HG02763 (cell line): ENCODE measurements at regions not wholly inside any gene's neighbourhood (a gene's known extent, or its start where the extent isn't known, plus 50 kb on each side); places are given as distances from the start of the nearest gene placed in this dataset.

Experiments used
- ATAC-seq: cut with Tn5 transposase; IDR thresholded peaks from one replicate; pipeline ENCODE4 v1.9.1; 2021; ENCODE audit warnings: mild to moderate bottlenecking, moderate library complexity; ENCODE audit not compliant: unreplicated experiment

DNA sequence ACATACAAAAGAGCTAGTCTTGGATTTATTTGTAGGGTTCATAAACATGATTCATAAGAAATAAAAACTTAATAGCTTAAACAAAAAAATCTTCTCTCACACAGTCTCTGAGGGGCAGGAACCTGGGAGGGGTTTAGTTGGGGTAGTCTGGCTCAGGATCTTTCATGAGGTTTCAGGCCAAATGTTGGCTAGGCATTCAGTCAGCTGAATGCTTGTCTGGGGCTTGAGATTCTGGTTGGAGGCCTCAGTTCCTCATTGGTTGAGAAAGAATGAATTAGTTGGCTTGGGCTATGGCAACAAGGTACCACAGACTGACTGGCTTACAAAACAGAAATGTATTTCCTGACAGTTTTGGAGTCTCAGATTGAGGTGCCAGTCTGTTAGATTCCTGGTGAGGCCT is 74.3 kb downstream of the ANKRD7 start:
- no peak for ATAC-seq

DNA sequence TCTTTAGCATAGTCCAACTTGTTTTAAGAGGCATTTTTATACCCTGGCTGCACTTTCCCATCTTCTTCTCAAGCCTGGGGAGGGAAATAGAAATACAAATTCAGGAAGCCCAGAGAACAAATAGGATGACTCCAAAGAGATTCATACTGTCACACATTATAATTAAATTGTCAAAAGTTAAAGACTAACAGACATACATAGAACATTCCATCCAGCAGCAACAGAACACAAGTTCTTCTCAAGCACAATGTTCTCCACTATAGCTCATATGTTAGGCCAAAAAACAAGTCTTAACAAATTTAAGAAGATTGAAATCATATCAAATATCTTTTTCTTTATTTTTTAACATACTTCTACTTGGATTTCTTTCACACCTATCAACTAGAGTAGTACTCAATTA is 75.7 kb downstream of the ANKRD7 start:
- ATAC-seq = no peak

DNA sequence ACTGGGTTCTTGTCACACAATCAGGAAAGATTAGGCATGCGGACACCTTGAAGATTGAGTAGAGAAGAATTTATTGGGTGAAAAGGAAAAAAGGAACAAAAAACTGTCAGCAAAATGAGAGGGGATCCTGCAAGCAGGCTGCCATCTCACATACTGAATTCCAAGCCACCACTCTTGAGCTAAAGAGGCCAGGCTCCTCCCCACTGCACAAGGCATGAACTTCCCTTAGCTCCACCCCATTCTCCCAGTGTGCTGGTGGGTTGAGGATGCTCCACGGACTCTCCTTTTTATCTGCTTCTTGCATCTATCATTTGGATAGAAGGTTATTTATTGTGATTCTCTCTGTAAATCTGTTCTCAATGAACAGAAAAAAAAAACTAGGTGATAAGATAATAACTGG is 79.6 kb downstream of the ANKRD7 start:
- no peak for ATAC-seq

DNA sequence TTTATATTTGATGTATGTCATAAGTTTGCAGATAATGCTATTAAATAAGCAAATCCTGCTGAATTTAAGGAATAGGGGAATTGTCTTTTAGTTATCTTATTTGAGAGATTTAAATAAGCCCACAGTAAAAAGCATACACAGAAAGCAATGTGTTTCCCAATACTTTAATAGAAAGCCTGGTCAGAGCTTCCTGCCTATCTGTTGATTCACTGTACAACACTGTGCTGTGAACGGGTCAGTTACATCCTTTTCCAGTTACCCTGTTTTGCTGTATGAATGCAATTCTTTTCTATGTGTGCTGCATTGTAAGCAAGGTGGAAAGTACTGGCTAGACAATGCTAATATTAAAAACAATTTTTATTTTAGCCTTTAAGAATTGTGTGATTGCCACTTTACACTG is 81.2 kb downstream of the ANKRD7 start:
- no peak for ATAC-seq

DNA sequence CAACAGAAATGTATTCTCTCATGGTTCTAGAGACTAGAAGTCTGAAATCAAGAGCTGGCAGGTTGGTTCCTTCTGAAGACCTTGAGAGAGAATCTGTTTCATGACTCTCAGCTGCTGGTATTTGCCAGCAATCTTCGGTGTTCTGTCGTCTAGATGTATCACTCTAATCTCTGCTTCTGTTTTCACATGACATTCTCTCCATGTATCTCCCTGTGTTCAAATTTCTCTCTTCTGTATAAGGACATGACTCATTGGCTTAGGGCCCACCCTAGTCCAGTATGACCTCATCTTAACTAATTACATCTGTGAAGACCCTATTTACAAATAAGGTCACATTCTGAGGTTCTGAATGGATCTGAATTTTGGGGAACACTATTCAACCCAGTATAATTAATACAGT is 82.3 kb downstream of the ANKRD7 start:
- ATAC-seq = no peak

DNA sequence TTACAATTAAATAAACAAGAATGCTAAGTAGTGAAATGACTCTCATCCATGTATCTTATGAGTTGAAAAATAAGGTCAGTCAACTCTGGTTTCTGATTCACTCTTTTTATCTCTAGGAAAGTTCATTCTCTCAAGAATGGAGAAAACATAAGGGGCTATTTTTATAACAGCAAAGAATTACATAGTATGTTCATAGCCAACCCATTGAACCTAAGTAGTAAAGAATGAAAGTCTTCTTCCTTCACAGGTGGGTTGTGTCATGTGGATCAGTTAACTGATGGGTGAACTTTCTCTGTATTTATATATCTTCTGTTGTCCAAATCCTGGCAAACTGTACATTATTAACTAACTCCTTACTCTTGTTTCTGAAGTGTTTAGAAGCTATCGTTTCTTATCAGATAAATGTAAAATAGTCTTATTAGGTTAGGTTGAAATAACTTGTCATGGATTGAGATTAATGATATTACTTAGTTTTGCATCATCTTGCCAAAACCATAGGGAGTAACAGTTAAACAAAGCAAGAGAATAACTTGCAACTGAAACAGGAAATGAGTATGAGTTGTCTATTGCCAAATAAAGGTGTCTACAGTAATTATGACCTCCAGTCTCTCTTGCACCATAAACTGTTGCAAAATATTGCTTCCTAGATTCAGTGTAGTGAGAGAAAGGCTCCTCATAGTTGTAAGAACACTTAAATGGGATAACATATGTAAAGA is 86.8 kb downstream of the ANKRD7 start:
- ATAC-seq = peak; percentile 70

DNA sequence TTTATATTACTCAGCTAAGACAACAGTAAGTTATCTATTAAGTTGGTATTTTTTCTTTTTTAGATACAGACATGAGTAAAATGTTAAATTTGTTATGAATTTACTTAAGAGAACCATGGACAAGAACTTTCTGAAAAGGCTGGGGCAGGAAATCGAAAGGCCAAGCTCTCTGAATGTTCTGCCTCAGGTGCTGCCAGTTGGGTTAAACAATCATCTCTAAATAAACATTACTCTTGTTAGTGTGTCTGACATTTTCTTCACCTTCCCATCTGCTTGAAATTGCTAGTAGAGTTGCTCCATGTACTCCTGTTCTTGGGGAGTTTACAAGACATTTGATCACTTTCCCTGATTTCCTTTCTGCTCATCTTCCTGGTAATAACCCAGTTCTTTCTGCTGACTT is 87.5 kb downstream of the ANKRD7 start:
- peak; percentile 46 for ATAC-seq

DNA sequence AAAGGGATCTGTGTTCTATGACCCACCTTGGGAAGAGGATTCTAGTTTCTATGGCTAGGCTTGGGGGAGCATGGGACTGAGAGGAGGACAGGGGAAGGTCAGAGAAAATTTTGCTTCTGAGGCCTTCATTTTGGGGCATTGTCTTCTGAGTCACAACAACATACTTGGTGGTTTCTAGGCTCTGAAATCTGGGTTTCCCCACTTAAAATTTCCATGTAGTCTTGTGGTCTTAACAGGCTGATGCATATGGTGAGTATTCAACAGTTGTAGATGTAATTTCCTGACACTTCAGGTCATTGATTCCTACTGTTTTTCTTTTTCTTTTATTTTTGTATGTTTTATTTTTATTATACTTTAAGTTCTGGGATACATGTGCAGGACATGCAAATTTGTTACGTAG is 88.5 kb downstream of the ANKRD7 start:
- ATAC-seq = peak; percentile 67

DNA sequence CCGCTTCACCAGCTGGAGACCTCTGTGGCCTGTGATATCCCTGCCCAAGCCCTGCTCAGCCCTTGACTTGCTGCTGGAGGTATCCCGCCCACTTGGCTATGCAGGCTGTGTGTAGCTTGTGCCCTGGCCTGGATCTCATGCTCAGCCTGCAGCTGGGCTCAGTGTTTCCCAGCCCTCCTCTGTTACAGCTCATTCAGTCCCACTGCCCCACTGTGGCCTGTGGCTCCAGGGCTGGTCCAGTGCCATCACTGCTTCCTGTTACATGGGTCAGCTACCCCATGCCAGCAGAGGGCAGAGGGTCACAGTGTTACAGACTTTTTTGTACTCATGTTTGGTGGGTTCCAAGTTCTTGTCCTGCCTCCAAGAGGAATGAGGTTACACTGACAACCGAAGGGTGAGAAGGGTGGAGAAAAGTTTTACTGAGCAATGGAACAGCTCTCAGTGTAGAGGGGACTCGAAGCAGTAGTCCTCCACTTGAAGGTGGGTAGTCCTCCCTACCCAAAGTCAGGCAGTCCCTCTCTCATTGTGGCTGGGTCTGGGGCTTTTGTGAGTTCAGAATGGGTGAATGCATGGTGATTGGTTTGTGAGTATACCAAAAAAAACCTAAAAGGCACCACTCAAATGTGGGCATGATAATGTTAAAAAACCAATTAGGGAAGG is 100.4 kb downstream of the ANKRD7 start:
- ATAC-seq = no peak

DNA sequence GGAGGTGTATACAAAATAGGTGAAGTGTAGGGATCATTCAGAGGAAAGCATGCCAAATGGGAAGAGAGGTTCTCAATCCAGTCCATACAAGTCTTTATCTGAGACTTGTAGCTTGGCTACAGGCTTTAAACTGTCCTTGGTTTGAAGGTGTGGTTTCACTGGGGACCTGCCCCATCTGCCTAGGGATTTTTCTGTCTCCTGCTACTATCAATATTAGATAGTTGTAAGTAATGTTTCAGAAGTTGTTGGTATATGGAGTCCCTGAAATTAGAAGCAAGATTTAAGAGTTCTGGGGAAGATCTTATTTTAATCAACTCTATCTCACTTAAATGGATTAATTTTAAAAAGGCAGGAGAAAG is 100.9 kb downstream of the ANKRD7 start:
- ATAC-seq = no peak

DNA sequence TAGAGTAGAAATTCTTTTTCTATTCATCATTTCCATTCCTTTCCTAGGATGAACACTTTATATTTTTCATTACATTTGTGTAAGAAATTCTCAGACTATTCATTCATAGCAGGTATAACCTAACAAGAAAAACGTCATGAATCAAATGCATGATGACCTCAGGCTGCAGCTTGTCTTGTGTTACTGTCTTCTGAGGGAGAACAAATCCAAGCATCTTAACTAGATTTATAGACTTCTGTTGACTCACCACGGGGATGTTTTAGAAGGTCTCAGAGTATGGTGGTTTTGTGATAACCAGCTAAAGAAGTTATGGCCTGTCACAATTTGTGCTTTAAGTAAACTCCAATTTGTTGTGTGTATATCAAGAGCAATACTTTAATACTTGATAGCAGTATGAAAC is 102.7 kb downstream of the ANKRD7 start:
- no peak for ATAC-seq

DNA sequence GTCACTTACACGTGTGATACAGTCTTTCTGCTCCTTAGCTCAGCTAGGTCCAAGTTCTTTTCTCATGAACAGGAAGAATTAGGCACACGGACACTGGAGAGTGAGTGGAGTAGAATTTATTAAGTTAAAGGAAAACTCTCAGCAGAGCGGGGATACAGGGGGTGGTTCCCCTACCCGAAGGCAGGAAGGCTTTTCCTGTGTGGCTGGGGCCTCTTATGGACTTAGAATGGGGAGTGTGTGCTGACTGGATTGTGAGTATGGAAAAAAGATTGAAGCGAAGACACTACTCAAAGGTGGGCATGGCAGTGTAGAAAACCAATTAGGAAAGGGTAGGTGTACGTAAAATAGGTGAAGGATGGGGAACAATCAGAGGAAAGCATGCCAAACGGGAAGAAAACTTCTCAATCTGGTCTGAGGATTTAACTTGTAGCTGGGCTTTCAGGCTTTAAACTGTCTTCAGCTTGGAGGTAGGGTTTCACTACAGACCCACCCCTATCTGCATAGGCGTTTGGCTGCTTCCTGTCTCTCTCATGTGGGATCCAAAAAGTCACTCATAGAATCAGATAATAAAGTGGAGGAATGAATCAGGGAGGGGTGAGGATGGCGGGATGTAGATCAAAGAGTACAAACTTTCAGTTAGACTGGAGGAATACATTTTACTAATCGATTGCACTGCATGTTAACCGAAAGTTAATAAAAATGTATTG is 104.2 kb downstream of the ANKRD7 start:
- ATAC-seq = no peak

DNA sequence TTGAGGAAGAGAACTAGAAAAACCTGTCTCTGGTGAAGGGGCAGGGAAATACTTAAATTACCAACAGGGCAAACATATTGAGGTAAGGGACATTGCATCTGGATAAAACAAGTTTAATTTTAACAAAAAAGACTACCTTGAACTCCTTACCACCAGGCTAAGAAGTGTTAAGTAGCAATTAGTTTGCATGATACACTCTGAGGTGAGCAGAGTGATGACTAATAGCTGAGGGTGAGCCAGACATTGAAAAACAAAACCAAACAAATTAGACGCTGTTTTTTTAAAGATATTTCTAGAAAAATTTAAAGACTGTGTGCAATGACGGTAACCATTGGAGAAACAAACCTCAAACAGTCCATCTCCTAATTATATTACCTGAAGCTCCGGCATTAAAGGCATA is 105.9 kb downstream of the ANKRD7 start:
- no peak for ATAC-seq

DNA sequence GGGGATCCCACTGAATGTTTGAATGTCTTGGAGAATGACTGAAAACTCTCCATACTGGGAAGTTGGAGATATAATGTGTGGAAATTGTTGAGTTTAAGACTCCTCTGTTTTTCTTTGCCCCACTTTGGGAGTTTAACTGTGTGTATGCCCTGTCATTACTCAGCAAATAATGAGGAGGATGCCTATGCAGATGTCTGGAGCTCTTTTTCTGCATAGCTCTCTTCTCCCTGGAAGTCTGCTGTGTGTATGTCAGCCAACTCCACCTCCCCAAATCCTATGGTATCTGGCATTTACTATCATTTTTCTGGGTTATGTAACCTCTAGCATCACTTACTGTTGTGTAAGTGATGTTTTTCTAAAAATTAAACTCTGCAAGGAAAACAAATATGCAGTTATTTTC is 122.2 kb downstream of the ANKRD7 start:
- ATAC-seq = no peak

DNA sequence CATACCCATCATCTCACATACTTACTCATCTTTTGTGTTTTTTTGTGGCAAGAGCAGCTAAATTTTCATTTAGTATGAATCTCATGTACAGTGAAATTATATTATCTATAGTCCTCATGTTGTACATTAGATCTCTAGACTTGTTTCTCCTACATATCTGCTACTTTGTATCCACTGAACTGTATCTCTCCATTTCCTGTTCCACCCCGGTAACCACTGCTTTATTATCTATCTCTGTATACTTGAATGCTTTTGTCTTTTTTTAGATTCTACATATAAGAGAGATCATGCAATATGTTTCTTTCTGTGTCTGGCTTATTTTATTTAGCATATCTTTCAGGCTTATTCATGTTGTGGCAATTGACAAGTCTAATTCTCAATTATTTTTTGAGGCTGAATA is 125.1 kb downstream of the ANKRD7 start:
- no peak for ATAC-seq

DNA sequence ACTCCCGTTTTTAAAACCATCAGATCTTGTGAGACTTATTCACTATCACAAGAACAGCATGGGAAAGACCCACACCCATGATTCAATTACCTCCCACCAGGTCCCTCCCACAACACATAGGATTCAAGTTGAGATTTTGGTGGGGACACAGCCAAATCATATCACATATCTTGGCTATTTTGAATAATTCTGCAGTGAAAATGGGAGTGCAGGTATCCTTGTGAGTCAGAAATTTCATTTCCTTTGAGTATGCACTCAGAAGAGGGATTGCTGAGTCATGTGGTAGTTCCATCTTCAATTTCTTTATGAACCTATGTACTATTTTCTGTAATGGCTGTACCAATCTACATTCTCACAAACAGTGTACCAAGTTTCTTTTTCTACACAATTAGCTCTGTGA is 125.8 kb downstream of the ANKRD7 start:
- ATAC-seq = no peak

DNA sequence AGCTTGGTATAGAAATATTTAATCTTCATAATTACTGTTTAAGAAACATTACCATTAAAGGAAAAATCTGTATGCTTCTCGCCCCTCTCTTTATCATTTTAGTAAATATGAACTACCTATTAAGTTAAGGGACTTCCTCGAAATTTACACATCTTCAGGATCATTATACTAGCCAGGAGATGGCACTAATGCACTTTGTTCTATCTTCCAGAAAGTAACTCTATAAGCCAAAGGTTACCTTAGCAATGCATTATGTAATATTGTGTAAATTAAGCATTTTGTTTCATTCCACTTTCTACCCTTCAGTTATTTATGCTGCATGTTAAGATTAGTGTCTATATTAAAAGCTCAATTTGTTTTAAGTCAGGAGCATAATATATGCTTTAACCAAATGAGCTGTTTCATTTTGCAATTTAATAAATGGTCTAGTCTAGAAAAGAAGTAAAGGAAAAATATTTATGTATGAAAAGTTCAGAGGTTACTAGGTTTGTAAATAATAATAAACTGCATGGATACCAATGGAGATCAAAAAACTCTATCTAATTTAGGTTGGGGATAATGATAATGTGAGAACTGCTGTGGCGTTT is 128.5 kb downstream of the ANKRD7 start:
- no peak for ATAC-seq

DNA sequence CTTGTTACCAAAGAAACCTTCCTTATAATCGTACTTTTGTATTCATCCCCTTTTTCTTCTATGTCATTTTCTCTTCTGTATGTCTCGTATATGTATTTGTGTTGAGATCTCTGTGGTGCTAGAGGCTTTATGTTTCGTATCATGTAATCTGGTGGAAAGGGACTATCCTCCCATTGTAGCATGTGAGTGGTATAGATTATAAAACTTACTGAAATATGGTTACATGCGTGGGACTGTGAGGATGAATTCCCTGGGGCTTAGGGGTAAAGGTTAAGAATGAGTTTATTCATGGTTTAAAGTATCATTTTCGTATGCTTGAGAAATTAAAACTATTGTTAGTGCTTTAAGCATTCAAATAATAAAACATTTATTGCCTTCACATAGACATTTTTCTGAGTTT is 141.9 kb downstream of the ANKRD7 start:
- ATAC-seq = no peak

DNA sequence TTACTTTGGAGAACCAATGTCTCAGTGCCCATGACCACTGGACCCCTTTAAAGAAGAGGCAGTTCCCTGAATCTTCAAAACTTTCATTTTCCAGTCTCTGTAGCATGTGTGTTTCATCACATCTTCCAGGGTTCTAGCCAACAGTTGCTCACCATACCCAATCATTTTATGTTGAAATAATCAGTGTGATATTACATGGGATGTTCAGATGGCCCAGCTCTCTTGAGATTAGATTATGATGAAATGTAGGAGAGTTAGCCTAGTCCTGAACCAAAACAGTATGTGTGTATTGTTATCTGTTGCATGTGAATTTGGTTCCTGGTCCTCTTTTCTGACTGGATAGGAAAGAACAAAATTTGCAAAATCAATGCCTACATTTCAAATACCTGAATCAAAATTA is 144.5 kb downstream of the ANKRD7 start:
- ATAC-seq = no peak

DNA sequence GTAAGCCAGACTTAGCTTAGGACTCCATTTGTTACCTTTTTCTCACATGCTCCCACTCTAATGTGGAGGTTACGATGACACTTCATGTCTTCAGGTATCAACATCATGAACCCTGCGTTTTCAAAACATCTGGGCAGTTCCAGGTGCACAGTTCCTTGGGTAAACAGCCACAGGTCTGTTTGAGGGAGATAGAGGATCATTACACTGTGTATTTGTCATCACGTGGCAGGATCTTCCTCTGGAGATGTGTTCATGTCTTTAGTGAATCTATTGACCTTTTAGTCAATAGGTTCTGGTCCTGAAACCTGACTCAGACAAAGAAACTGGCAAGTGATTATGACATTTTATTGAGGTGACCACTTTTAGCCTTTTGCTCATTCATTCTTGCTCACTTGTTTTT is 145.5 kb downstream of the ANKRD7 start:
- no peak for ATAC-seq

DNA sequence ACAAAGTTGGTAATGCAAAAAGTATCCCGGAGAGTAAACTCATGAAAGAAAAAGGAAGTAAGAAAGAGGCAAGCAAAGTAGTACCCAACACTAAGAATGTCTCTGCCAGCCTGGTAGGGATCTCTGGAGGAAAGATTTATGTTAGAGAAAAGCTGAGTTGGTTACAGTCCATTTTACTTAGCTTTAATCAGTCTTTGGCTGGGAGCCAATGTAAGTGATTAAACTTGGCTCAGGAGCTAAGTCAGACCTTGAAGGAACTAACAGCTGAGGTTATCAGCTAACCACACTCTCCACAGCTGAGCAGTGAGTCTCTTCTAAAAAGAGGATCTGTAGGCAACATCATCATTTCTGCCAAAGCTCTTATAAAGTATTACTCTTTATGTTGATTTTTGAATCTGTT is 148.0 kb downstream of the ANKRD7 start:
- ATAC-seq = no peak

DNA sequence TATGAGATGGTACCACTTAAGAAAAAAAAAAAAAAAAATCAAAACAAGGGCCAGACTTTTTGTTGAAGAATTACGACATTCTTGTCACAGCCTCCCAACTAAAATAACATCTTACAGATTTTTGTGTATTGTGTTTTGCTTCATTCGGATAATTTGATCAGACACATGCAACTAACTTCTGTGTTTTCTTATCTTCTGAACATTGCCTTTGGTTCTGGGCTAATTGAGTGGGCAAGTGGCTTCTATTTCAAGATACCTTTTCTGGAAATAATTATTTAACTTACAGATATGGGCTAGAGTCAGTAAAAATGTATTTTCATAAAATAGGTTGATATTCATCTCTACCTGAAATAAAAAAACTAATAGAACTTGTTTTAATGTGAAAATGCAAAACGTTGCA is 165.1 kb downstream of the ANKRD7 start:
- no peak for ATAC-seq
